ENCODE measurements at regions not wholly inside any gene's neighbourhood (a gene's known extent, or its start where the extent isn't known, plus 50 kb on each side); places are given as distances from the start of the nearest gene placed in this dataset.

GRCh38 chr2:215236131-215236530 is 75.7 kb upstream of the ATIC start:
- intact Hi-C loops (cut with micrococcal nuclease), result no loop called here
- CTCF ChIA-PET, result no interaction called here
- no peaks in the 10 kb centered on the region for H3K79me1 ChIP-seq (ENCODE audit: low read depth in 1 of 2, low read length in 2 of 2)
- no peak overlapping the region for H2BK5ac ChIP-seq (ENCODE audit: low read depth, low read length, poor library complexity, severe bottlenecking)
- peaks cover 1% of the 10 kb centered on the region; the same call in 1 of the 2 replicates for H3K27me3 ChIP-seq (ENCODE audit: control insufficient read depth, insufficient read depth, low read length)
- no peak overlapping the region for H2BK15ac ChIP-seq (ENCODE audit: low read depth, low read length)
- no peak overlapping the region for H3K9ac ChIP-seq (ENCODE audit: low read depth, low read length)
- TF ChIP-seq FOS (IDR thresholded peaks at IDR 0.05; ENCODE audit: low read depth, low read length) (no peak), SMC3 (IDR thresholded peaks at IDR 0.05; ENCODE audit: low read depth, low read length) (no peak), CEBPB (IDR thresholded peaks at IDR 0.05; ENCODE audit: low read depth, low read length) (no peak), NFE2L2 (IDR thresholded peaks at IDR 0.05; ENCODE audit: low read depth, low read length) (no peak), MXI1 (IDR thresholded peaks at IDR 0.05; ENCODE audit: borderline replicate concordance, low read depth, low read length) (no peak), CTCF (conservative IDR thresholded peaks at IDR 0.05; ENCODE audit: low read depth, low read length) (no peak), BHLHE40 (IDR thresholded peaks at IDR 0.05; ENCODE audit: low read depth, low read length) (no peak), RFX5 (IDR thresholded peaks at IDR 0.05; ENCODE audit: low read depth, low read length) (no peak), CHD1 (IDR thresholded peaks at IDR 0.05; ENCODE audit: low read depth, low read length) (no peak), MAZ (IDR thresholded peaks at IDR 0.05; ENCODE audit: borderline replicate concordance, low read depth, low read length) (no peak), RAD21 (IDR thresholded peaks at IDR 0.05; ENCODE audit: low read length) (no peak), ELK1 (IDR thresholded peaks at IDR 0.05; ENCODE audit: borderline replicate concordance, low read depth, low read length) (no peak), RCOR1 (IDR thresholded peaks at IDR 0.05; ENCODE audit: insufficient replicate concordance, low read length) (no peak)
- H4K91ac ChIP-seq (ENCODE audit: insufficient read depth, low read depth, low read length), result no peak overlapping the region
- no peak overlapping the region for H3K23ac ChIP-seq (ENCODE audit: low read depth, low read length)
- no peak overlapping the region for H2BK20ac ChIP-seq (ENCODE audit: low read depth, low read length)
- DNase-seq, result no peak
- no peak overlapping the region for H2AK9ac ChIP-seq (replicated peaks; ENCODE audit: low read depth, low read length, poor library complexity)
- no peak overlapping the region for H3K14ac ChIP-seq (replicated peaks; ENCODE audit: low read depth, low read length)
- H2AFZ ChIP-seq (replicated peaks; ENCODE audit: low read length, poor library complexity), result no peak overlapping the region
- no peak overlapping the region for H2AK5ac ChIP-seq (ENCODE audit: low read depth, low read length)
- H4K20me1 ChIP-seq (ENCODE audit: insufficient read depth, low read length), result no peaks in the 10 kb centered on the region
- no peaks in the 10 kb centered on the region for H3K9me3 ChIP-seq (ENCODE audit: control insufficient read depth, insufficient read depth, low read length)
- H3K27ac ChIP-seq (ENCODE audit: insufficient read depth, low read length), result no peak overlapping the region
- no peak overlapping the region for H3K18ac ChIP-seq (ENCODE audit: low read depth, low read length)
- no TSS peak for BruUV-seq (replicated peaks)
- ATAC-seq (ENCODE audit: low read depth), result no peak
- POLR2A ChIA-PET (ENCODE audit: unreplicated experiment), result interaction anchor here (0.6 kb wide), 1 partner anchor 358 kb away, joined by 7 read pairs; no protein-coding TSS in a partner anchor
- no peaks in the 10 kb centered on the region for H3K36me3 ChIP-seq (ENCODE audit: control insufficient read depth, insufficient read depth, low read length)
- in situ Hi-C loops (cut with MboI; ENCODE audit: low sequenced_read_pairs), result no loop called here
- dilution Hi-C loops (cut with HindIII; ENCODE audit: low sequenced_read_pairs, unreplicated experiment), result no loop called here
- H3K4me1 ChIP-seq (ENCODE audit: control insufficient read depth, insufficient read depth, low read length), result no peaks in the 10 kb centered on the region
- no peak overlapping the region for H3K4ac ChIP-seq (ENCODE audit: low read depth, low read length)
- no peak overlapping the region for H4K8ac ChIP-seq (ENCODE audit: low read depth in 2 of 2, low read length in 2 of 2)
- H3K9me1 ChIP-seq (ENCODE audit: insufficient read depth, low read length), result no peaks in the 10 kb centered on the region
- no peak overlapping the region for H4K5ac ChIP-seq (ENCODE audit: low read depth, low read length)
- WGBS, 2 experiments (ENCODE audit: extremely low coverage in 2 of 2, insufficient read length in 1 of 2), result 55% methylated on average over 2 of the region's 10 CpGs; no CpG with 5 or more reads in 1 of the 2 experiments
- no peak overlapping the region for H3K56ac ChIP-seq (ENCODE audit: extremely low read depth, insufficient read depth, low read length)
- no peak overlapping the region for H3K4me3 ChIP-seq (ENCODE audit: insufficient read depth, low read depth, low read length)
- no peak overlapping the region for H2BK120ac ChIP-seq (ENCODE audit: low read depth, low read length)
- H3K4me2 ChIP-seq (ENCODE audit: low read depth, low read length), result no peak overlapping the region
